ENCODE measurements at regions not wholly inside any gene's neighbourhood (a gene's known extent, or its start where the extent isn't known, plus 50 kb on each side); places are given as distances from the start of the nearest gene placed in this dataset.

DNA sequence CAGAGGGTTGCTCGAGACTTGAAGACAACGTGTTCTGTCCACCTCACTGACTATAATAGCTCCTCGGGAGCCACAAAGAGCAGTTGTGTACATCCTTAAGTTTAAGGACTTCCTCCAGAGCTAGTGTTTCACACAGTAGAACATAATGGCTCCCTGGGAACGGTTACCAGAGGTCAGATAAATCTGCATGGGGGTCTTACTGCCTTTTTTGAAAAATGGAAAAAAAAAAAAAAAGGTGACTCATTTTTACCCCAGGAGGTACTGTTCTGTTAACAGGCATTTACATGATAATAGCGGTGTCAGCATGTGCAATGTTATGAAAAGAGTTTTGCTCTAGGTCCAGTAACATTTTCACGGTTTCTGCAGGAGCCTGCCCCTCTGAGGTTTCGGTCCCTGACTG, 498.9 kb upstream of the WWC1 start:
- in situ Hi-C loops (cut with MboI; ENCODE audit: low pct_unique_long_range_greater_than_20kb, low sequenced_read_pairs, unreplicated experiment) = no loop called here
- no peak for TF ChIP-seq CTCF (IDR thresholded peaks at IDR 0.05; ENCODE audit: extremely low read depth, insufficient read depth, missing control alignments)
- DNase-seq (ENCODE audit: low spot score) = no peak

- in situ Hi-C loops (cut with MboI; ENCODE audit: low pct_unique_long_range_greater_than_20kb, low sequenced_read_pairs, unreplicated experiment) = no loop called here
- no peak for TF ChIP-seq CTCF (IDR thresholded peaks at IDR 0.05; ENCODE audit: extremely low read depth, insufficient read depth, missing control alignments)
- no peak for DNase-seq (ENCODE audit: low spot score)
These were observed 497.7 kb upstream of the WWC1 start for GRCh38 chr5:167793700-167794099.

DNA sequence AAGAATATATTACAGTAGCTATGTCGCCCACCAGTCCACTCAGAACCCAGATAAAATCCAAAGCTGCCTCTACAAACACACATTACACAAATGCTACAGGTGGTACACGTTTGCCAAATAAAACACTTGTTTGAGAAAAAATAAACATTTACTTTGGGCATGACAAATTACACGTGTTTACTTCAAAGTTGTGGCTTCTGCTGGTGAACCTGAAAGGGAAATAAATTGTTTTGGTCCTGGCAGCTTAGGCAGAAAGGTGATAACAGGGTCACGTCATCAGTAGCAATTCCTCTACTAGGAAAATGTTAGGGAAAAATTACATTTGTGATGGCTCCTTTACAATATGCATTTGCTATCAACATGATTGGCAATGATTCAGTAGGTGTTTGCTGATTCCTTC, 497.3 kb upstream of the WWC1 start:
- in situ Hi-C loops (cut with MboI; ENCODE audit: low pct_unique_long_range_greater_than_20kb, low sequenced_read_pairs, unreplicated experiment) = no loop called here
- no peak for TF ChIP-seq CTCF (IDR thresholded peaks at IDR 0.05; ENCODE audit: extremely low read depth, insufficient read depth, missing control alignments)
- no peak for DNase-seq (ENCODE audit: low spot score)

DNA sequence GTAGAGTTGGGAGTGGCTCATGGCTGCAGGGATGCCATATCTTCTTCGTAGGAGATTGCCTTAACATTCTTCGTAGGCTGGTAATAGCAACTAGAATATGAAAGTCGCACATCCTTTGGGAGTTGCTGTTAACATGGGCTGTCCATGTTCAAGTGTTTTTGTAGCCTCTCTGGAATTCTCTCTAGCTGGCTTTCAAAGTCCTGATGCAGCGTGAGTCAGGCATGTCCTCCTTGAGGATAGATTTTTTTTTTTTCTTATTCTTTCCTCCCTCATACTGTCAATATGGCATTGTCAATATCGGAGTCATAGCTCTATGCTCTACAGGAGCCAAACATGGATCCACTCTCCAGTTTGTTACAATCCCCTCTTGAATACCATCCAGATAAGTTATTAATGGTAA, 494.8 kb upstream of the WWC1 start:
- in situ Hi-C loops (cut with MboI; ENCODE audit: low pct_unique_long_range_greater_than_20kb, low sequenced_read_pairs, unreplicated experiment) = no loop called here
- TF ChIP-seq CTCF (IDR thresholded peaks at IDR 0.05; ENCODE audit: extremely low read depth, insufficient read depth, missing control alignments) = no peak
- no peak for DNase-seq (ENCODE audit: low spot score)

GRCh38 chr5:167797933-167798332, 493.5 kb upstream of the WWC1 start:
- no peak for DNase-seq (ENCODE audit: low spot score)
- no peak for TF ChIP-seq CTCF (IDR thresholded peaks at IDR 0.05; ENCODE audit: extremely low read depth, insufficient read depth, missing control alignments)
- in situ Hi-C loops (cut with MboI; ENCODE audit: low pct_unique_long_range_greater_than_20kb, low sequenced_read_pairs, unreplicated experiment) = no loop called here

GRCh38 chr5:167798448-167798847, 493.0 kb upstream of the WWC1 start:
- in situ Hi-C loops (cut with MboI; ENCODE audit: low pct_unique_long_range_greater_than_20kb, low sequenced_read_pairs, unreplicated experiment) = no loop called here
- no peak for TF ChIP-seq CTCF (IDR thresholded peaks at IDR 0.05; ENCODE audit: extremely low read depth, insufficient read depth, missing control alignments)
- DNase-seq (ENCODE audit: low spot score) = no peak

DNA sequence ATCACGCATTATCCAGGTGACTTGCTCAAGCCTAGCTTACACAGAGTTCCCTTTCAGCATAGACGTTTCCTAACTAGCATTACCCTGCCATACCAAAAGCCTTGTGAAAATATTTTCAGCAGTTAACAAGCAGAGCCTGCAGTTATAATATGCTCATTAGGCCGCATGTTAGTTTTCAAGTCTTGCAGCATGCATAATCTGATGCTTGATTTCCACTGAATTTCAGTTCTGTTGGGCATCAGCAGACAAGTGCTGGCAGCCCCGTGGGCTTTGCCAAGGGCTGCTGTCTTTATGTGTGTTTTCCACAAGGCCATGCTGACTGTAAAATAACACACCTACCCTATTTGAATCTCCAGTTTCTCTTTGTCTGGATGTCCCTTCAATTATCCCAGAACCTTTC, 491.0 kb upstream of the WWC1 start:
- TF ChIP-seq CTCF (IDR thresholded peaks at IDR 0.05; ENCODE audit: extremely low read depth, insufficient read depth, missing control alignments) = no peak
- in situ Hi-C loops (cut with MboI; ENCODE audit: low pct_unique_long_range_greater_than_20kb, low sequenced_read_pairs, unreplicated experiment) = no loop called here
- DNase-seq (ENCODE audit: low spot score) = no peak
